ENCODE measurements at regions not wholly inside any gene's neighbourhood (a gene's known extent, or its start where the extent isn't known, plus 50 kb on each side); places are given as distances from the start of the nearest gene placed in this dataset.

DNA sequence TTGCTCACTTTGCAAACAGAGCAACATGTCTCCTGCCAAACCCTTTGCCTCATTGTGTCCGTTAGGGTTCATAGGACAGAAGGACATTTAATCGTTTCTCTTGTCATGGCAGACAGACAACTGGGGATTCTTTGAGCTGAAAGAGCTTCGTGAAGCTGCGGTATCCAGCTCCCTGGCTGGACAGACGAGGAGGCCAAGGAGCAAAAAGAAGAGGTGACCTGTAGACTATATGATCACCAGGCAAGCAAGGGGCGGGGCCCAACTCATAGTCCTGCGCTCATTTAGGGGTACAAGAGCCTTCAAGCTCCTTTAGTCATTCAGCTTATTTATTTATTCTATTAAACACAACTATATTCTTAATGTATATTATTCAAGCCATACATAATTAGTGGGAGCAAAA is 66.8 kb upstream of the VRK1 start:
- Histone ChIP-seq H2AFZ (ENCODE audit: low read length) (no peak overlapping the region), H3K27me3 (ENCODE audit: control insufficient read depth, insufficient read depth, low read length) (no peaks in the 10 kb centered on the region), H3K9ac (ENCODE audit: insufficient read depth, low read length) (no peak overlapping the region), H3K4me2 (ENCODE audit: extremely low read depth, insufficient read depth, low read length) (no peak overlapping the region), H3K36me3 (ENCODE audit: control insufficient read depth, insufficient read depth, low read length) (no peaks in the 10 kb centered on the region), H4K20me1 (ENCODE audit: control insufficient read depth, extremely low read depth, insufficient read depth, low read length) (no peaks in the 10 kb centered on the region), H3K9me3 (ENCODE audit: control insufficient read depth, insufficient read depth, low read depth, low read length) (no peaks in the 10 kb centered on the region), H3K4me3 (replicated peaks in 1 of 4; ENCODE audit: control extremely low read depth in 1 of 4, insufficient read depth in 1 of 4, low read depth in 3 of 4, low read length in 4 of 4) (no peak overlapping the region), H3K4me1 (ENCODE audit: control insufficient read depth, extremely low read depth, insufficient read depth, low read length) (no peaks in the 10 kb centered on the region), H3K79me2 (ENCODE audit: control insufficient read depth, insufficient read depth, low read length) (no peaks in the 10 kb centered on the region), H3K27ac (ENCODE audit: insufficient read depth, low read length) (no peak overlapping the region)
- no peak for DNase-seq (ENCODE audit: low read depth in 2 of 2)
- TF ChIP-seq, protein P1, sequence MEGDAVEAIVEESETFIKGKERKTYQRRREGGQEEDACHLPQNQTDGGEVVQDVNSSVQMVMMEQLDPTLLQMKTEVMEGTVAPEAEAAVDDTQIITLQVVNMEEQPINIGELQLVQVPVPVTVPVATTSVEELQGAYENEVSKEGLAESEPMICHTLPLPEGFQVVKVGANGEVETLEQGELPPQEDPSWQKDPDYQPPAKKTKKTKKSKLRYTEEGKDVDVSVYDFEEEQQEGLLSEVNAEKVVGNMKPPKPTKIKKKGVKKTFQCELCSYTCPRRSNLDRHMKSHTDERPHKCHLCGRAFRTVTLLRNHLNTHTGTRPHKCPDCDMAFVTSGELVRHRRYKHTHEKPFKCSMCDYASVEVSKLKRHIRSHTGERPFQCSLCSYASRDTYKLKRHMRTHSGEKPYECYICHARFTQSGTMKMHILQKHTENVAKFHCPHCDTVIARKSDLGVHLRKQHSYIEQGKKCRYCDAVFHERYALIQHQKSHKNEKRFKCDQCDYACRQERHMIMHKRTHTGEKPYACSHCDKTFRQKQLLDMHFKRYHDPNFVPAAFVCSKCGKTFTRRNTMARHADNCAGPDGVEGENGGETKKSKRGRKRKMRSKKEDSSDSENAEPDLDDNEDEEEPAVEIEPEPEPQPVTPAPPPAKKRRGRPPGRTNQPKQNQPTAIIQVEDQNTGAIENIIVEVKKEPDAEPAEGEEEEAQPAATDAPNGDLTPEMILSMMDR (conservative IDR thresholded peaks at IDR 0.05 in 1 of 2, IDR thresholded peaks at IDR 0.05 in 1 of 2; ENCODE audit: low read depth in 1 of 2, low read length in 2 of 2): no peak
- TF ChIP-seq EZH2 (IDR thresholded peaks at IDR 0.05; ENCODE audit: low read length, missing control alignments): no peak

DNA sequence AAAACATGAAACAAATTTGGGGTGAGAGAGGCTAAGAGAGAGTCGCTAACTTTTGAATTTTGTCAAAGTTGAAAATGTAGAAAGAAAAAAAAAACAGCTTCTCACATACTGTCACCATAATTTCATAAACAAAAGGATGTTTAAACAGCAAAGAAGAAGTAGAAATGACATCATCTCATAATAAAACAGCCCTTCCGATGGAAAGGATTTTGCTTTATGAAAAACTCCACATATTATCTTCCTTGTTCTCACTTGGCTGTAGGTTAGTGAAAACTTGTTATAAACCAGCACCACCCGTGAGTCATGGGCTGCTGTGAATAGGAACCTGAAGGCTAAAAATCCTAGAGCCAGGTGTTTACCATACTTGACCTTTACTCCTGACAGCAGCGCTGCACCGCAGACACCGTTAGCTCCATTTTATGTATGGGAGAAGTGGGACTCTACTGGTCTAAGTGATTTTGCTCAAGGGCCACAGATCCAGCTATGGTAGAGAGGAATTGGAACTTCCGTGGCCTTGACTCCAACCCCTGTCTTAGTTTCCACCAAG is 63.0 kb upstream of the VRK1 start:
- H3K4me1 ChIP-seq (ENCODE audit: control insufficient read depth, extremely low read depth, insufficient read depth, low read length): no peaks in the 10 kb centered on the region
- H3K36me3 ChIP-seq (ENCODE audit: control insufficient read depth, insufficient read depth, low read length): no peaks in the 10 kb centered on the region
- H3K4me2 ChIP-seq (ENCODE audit: extremely low read depth, insufficient read depth, low read length): no peak overlapping the region
- no peak for DNase-seq (ENCODE audit: low read depth in 2 of 2)
- H2AFZ ChIP-seq (ENCODE audit: low read length): no peak overlapping the region
- no peak overlapping the region for H3K9ac ChIP-seq (ENCODE audit: insufficient read depth, low read length)
- H3K79me2 ChIP-seq (ENCODE audit: control insufficient read depth, insufficient read depth, low read length): no peaks in the 10 kb centered on the region
- peaks cover 4% of the 10 kb centered on the region for H3K27me3 ChIP-seq (ENCODE audit: control insufficient read depth, insufficient read depth, low read length)
- H3K27ac ChIP-seq (ENCODE audit: insufficient read depth, low read length): no peak overlapping the region
- H3K4me3 ChIP-seq (replicated peaks in 1 of 4; ENCODE audit: control extremely low read depth in 1 of 4, insufficient read depth in 1 of 4, low read depth in 3 of 4, low read length in 4 of 4): no peak overlapping the region
- no peaks in the 10 kb centered on the region for H4K20me1 ChIP-seq (ENCODE audit: control insufficient read depth, extremely low read depth, insufficient read depth, low read length)
- no peaks in the 10 kb centered on the region for H3K9me3 ChIP-seq (ENCODE audit: control insufficient read depth, insufficient read depth, low read depth, low read length)
- TF ChIP-seq, protein P1 (conservative IDR thresholded peaks at IDR 0.05 in 1 of 2, IDR thresholded peaks at IDR 0.05 in 1 of 2; ENCODE audit: low read depth in 1 of 2, low read length in 2 of 2): no peak
- TF ChIP-seq EZH2 (IDR thresholded peaks at IDR 0.05; ENCODE audit: low read length, missing control alignments): no peak

DNA sequence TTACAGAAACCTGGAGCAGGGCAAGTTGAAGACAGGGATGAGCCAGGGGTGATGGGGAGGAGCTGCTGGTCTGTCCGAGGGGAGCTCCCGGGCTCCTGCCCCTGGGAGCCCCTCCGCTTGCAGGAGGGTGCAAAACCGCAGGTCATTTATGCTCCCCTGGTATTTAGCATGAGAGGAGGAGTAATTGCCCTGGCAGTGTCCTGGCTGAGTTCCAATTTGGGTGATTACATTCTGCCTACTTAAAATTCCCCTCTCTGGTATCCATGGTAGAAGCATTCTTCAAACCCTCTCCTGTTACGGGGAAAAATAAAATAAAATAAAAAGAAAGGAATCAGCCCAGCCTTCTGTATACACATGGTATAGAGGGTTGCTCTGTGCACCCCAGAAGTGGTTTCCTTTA is 61.7 kb upstream of the VRK1 start:
- H3K27ac ChIP-seq (ENCODE audit: insufficient read depth, low read length): no peak overlapping the region
- H3K36me3 ChIP-seq (ENCODE audit: control insufficient read depth, insufficient read depth, low read length): no peaks in the 10 kb centered on the region
- no peak overlapping the region for H3K4me3 ChIP-seq (replicated peaks in 1 of 4; ENCODE audit: control extremely low read depth in 1 of 4, insufficient read depth in 1 of 4, low read depth in 3 of 4, low read length in 4 of 4)
- H3K4me1 ChIP-seq (ENCODE audit: control insufficient read depth, extremely low read depth, insufficient read depth, low read length): no peaks in the 10 kb centered on the region
- DNase-seq (ENCODE audit: low read depth in 2 of 2): no peak
- H3K27me3 ChIP-seq (ENCODE audit: control insufficient read depth, insufficient read depth, low read length): peaks cover 8% of the 10 kb centered on the region
- H3K9me3 ChIP-seq (ENCODE audit: control insufficient read depth, insufficient read depth, low read depth, low read length): no peaks in the 10 kb centered on the region
- H3K79me2 ChIP-seq (ENCODE audit: control insufficient read depth, insufficient read depth, low read length): no peaks in the 10 kb centered on the region
- H3K4me2 ChIP-seq (ENCODE audit: extremely low read depth, insufficient read depth, low read length): no peak overlapping the region
- no peak overlapping the region for H2AFZ ChIP-seq (ENCODE audit: low read length)
- TF ChIP-seq, protein P1 (conservative IDR thresholded peaks at IDR 0.05 in 1 of 2, IDR thresholded peaks at IDR 0.05 in 1 of 2; ENCODE audit: low read depth in 1 of 2, low read length in 2 of 2): no peak
- no peak for TF ChIP-seq EZH2 (IDR thresholded peaks at IDR 0.05; ENCODE audit: low read length, missing control alignments)
- H4K20me1 ChIP-seq (ENCODE audit: control insufficient read depth, extremely low read depth, insufficient read depth, low read length): no peaks in the 10 kb centered on the region
- no peak overlapping the region for H3K9ac ChIP-seq (ENCODE audit: insufficient read depth, low read length)

All from fibroblast of lung (primary cell).